ENCODE measurements at regions not wholly inside any gene's neighbourhood (a gene's known extent, or its start where the extent isn't known, plus 50 kb on each side); places are given as distances from the start of the nearest gene placed in this dataset.

DNA sequence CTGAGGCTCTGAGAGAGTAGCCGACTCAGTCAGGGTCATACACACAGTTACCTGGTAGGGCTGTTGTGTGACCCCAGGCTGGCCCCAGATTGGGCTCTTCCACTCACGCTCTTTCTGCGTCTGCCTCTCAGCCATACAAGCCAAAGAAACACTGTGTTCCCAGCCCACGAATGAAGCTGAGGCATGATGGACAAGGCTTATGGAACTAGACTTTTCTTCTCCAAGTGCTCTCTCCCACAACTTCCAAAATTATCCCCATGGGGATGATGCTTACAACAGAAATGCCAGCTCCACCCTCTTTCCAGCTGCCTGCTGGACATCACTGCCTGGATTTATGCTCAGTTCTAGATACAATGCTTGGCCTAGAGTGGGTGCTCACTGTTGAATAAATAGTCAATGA, 102.8 kb upstream of the JUN start:
- TF ChIP-seq, protein P1, sequence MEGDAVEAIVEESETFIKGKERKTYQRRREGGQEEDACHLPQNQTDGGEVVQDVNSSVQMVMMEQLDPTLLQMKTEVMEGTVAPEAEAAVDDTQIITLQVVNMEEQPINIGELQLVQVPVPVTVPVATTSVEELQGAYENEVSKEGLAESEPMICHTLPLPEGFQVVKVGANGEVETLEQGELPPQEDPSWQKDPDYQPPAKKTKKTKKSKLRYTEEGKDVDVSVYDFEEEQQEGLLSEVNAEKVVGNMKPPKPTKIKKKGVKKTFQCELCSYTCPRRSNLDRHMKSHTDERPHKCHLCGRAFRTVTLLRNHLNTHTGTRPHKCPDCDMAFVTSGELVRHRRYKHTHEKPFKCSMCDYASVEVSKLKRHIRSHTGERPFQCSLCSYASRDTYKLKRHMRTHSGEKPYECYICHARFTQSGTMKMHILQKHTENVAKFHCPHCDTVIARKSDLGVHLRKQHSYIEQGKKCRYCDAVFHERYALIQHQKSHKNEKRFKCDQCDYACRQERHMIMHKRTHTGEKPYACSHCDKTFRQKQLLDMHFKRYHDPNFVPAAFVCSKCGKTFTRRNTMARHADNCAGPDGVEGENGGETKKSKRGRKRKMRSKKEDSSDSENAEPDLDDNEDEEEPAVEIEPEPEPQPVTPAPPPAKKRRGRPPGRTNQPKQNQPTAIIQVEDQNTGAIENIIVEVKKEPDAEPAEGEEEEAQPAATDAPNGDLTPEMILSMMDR (conservative IDR thresholded peaks at IDR 0.05; ENCODE audit: low read depth, low read length): no peak
- TF ChIP-seq EZH2 (IDR thresholded peaks at IDR 0.05; ENCODE audit: borderline replicate concordance, low read depth, low read length, poor library complexity, severe bottlenecking): no peak

Data from A673 (cell line).